ENCODE measurements at regions not wholly inside any gene's neighbourhood (a gene's known extent, or its start where the extent isn't known, plus 50 kb on each side); places are given as distances from the start of the nearest gene placed in this dataset.

DNA sequence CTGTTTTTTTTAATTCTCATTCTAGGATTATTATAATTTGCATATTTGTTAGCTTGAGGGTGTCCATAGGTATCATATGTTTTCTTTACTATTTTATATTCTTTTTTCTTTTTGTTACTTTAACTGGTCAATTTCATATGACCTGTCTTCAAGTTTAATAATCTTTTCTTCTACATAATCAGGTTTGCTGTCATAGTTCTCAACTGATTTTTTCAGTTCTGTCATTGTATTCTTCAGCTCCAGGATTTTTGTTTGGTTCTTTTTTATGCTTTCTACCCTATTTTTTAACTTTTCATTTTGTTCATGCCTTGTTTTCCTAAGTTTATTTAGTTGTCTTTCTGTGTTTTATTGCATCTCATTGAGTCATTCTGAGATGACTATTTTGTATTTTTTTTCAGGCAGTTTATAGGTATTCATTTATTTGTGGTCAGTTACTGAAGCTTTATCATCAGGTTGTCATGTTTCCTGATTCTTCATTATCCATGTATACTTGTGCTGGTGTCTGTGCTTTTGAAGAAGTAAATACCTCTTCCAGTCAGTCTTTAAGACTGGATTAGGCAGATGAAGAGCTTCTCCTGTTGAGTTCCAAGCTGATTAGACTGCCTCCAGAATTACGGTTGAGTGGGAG lies 220.3 kb upstream of the VEGFC start:
- TF ChIP-seq, protein P1, sequence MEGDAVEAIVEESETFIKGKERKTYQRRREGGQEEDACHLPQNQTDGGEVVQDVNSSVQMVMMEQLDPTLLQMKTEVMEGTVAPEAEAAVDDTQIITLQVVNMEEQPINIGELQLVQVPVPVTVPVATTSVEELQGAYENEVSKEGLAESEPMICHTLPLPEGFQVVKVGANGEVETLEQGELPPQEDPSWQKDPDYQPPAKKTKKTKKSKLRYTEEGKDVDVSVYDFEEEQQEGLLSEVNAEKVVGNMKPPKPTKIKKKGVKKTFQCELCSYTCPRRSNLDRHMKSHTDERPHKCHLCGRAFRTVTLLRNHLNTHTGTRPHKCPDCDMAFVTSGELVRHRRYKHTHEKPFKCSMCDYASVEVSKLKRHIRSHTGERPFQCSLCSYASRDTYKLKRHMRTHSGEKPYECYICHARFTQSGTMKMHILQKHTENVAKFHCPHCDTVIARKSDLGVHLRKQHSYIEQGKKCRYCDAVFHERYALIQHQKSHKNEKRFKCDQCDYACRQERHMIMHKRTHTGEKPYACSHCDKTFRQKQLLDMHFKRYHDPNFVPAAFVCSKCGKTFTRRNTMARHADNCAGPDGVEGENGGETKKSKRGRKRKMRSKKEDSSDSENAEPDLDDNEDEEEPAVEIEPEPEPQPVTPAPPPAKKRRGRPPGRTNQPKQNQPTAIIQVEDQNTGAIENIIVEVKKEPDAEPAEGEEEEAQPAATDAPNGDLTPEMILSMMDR (IDR thresholded peaks at IDR 0.05): no peak
- TF ChIP-seq POLR2A (IDR thresholded peaks at IDR 0.05): no peak

Measured in adrenal gland (tissue), 5 donors.